ENCODE measurements at regions not wholly inside any gene's neighbourhood (a gene's known extent, or its start where the extent isn't known, plus 50 kb on each side); places are given as distances from the start of the nearest gene placed in this dataset.

- no peak for DNase-seq (ENCODE audit: extremely low read depth, low read depth)
These were observed 374.7 kb downstream of the KLF5 start for GRCh38 chr13:73433458-73433857.

GRCh38 chr13:73429701-73430100 lies 370.9 kb downstream of the KLF5 start:
- DNase-seq (ENCODE audit: extremely low read depth, low read depth), result no peak

- no peak for DNase-seq (ENCODE audit: extremely low read depth, low read depth)
These were observed 369.9 kb downstream of the KLF5 start for GRCh38 chr13:73428706-73429105.

- DNase-seq (ENCODE audit: extremely low read depth, low read depth), result no peak
These were observed 369.3 kb downstream of the KLF5 start for GRCh38 chr13:73428137-73428536.

GRCh38 chr13:73422973-73423372 lies 364.2 kb downstream of the KLF5 start:
- no peak for DNase-seq (ENCODE audit: extremely low read depth, low read depth)

- no peak for DNase-seq (ENCODE audit: extremely low read depth, low read depth)
These were observed 362.6 kb downstream of the KLF5 start for GRCh38 chr13:73421310-73421912.

- DNase-seq (ENCODE audit: extremely low read depth, low read depth), result no peak
These were observed 360.4 kb downstream of the KLF5 start for GRCh38 chr13:73419186-73419585.

GRCh38 chr13:73417012-73417615 lies 358.3 kb downstream of the KLF5 start:
- DNase-seq (ENCODE audit: extremely low read depth, low read depth), result peak; percentile 1

- no peak for DNase-seq (ENCODE audit: extremely low read depth, low read depth)
These were observed 357.3 kb downstream of the KLF5 start for GRCh38 chr13:73416093-73416492.

GRCh38 chr13:73413656-73414055 lies 354.9 kb downstream of the KLF5 start:
- DNase-seq (ENCODE audit: extremely low read depth, low read depth), result no peak

GRCh38 chr13:73412933-73413332 lies 354.1 kb downstream of the KLF5 start:
- DNase-seq (ENCODE audit: extremely low read depth, low read depth), result no peak

GRCh38 chr13:73411067-73411809 lies 352.4 kb downstream of the KLF5 start:
- no peak for DNase-seq (ENCODE audit: extremely low read depth, low read depth)

- DNase-seq (ENCODE audit: extremely low read depth, low read depth), result no peak
These were observed 347.6 kb downstream of the KLF5 start for GRCh38 chr13:73406454-73406853.

- no peak for DNase-seq (ENCODE audit: extremely low read depth, low read depth)
These were observed 345.8 kb downstream of the KLF5 start for GRCh38 chr13:73404581-73404980.

GRCh38 chr13:73403355-73404120 lies 344.7 kb downstream of the KLF5 start:
- no peak for DNase-seq (ENCODE audit: extremely low read depth, low read depth)

GRCh38 chr13:73401769-73402168 lies 343.0 kb downstream of the KLF5 start:
- DNase-seq (ENCODE audit: extremely low read depth, low read depth), result no peak

GRCh38 chr13:73399347-73400216 lies 340.8 kb downstream of the KLF5 start:
- no peak for DNase-seq (ENCODE audit: extremely low read depth, low read depth)

GRCh38 chr13:73397496-73398305 lies 338.9 kb downstream of the KLF5 start:
- no peak for DNase-seq (ENCODE audit: extremely low read depth, low read depth)

GRCh38 chr13:73394066-73394465 lies 335.3 kb downstream of the KLF5 start:
- DNase-seq (ENCODE audit: extremely low read depth, low read depth), result no peak

GRCh38 chr13:73390100-73390499 lies 331.3 kb downstream of the KLF5 start:
- DNase-seq (ENCODE audit: extremely low read depth, low read depth), result no peak

All from NCI-H460 (cell line).